A549 (cell line): ENCODE measurements at regions not wholly inside any gene's neighbourhood (a gene's known extent, or its start where the extent isn't known, plus 50 kb on each side); places are given as distances from the start of the nearest gene placed in this dataset.

Source experiments
- EHMT2 ChIP-seq: fragments of 200-600 bp; sonication (generic); IDR thresholded peaks from 2 replicates; pipeline ENCODE4 v1.6.1; 2016; ENCODE audit warnings: antibody characterized with exemption, low read depth, mild to moderate bottlenecking, moderate library complexity
- REST ChIP-seq: fragments of 200-600 bp; sonication (generic); IDR thresholded peaks from 2 replicates; pipeline ENCODE4 v1.6.1; 2016; ENCODE audit warnings: antibody characterized with exemption, mild to moderate bottlenecking, moderate library complexity
- TP53 ChIP-seq: fragments of 250-450 bp; sonication (Bioruptor Pico); IDR thresholded peaks from 2 replicates; pipeline ENCODE4 v1.5.0; 2021; ENCODE audit warnings: mild to moderate bottlenecking, moderate library complexity

GRCh38 chr10:4167216-4167615 lies 382.2 kb upstream of the KLF6 start:
- TF ChIP-seq EHMT2 = no peak
- TF ChIP-seq REST = no peak
- no peak for TF ChIP-seq TP53 (CRISPR knock-in tag)
